Hindlimb muscle (tissue), 1 donor: ENCODE measurements at regions not wholly inside any gene's neighbourhood (a gene's known extent, or its start where the extent isn't known, plus 50 kb on each side); places are given as distances from the start of the nearest gene placed in this dataset.
"Not testable (repeated sequence)": the region's sequence is repeated elsewhere in the genome, so short reads cannot be mapped to it uniquely, and the experiment has no call there.

Experiments used
- DNase-seq: peaks from one replicate; pipeline ENCODE4 v3.0.0-alpha.2; 2013

DNA sequence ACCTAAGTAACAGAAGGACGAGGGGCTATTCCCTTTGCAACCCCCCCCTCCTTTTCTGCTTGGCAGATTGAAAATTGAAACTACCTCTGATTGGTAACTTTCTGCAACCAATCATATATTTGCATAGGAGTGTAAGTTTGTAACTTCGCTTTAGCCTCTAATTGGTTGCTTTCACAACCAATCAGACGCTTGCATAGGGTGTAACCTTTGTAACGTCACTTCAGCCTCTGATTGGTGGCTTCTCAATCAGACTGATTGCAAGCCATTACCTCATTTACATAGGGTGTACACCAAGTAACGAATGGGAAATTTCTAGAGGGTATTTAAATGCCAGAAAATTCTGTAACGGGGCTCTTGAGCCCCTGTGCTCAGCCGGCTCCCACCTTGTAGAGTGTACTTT is 131.9 kb upstream of the FOXD4L5 start:
- not testable (repeated sequence) for DNase-seq

- DNase-seq: not testable (repeated sequence)
These were observed 129.2 kb upstream of the FOXD4L5 start for GRCh38 chr9:65414249-65414648.

- not testable (repeated sequence) for DNase-seq
These were observed 128.4 kb upstream of the FOXD4L5 start for GRCh38 chr9:65413371-65413770.

DNA sequence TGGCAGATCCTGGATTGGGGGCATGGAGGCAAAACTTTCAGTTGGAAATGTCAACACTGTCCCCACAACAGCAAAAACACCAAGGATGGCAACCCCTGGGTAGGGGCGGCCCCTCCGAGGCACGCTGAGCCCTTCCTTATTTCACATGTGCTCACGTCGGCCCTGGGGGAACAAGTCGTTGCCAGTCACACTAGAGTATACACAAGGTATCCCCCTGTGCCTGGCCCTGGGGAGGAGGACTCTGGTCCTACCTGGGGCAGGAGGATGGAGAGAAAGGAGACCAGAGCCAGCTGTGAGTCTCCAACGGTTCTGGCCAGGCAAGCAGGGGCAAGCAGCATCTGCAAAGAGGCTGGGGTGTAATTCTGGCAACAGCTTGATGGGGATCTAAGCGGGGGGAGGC is 126.9 kb upstream of the FOXD4L5 start:
- no peak for DNase-seq

DNA sequence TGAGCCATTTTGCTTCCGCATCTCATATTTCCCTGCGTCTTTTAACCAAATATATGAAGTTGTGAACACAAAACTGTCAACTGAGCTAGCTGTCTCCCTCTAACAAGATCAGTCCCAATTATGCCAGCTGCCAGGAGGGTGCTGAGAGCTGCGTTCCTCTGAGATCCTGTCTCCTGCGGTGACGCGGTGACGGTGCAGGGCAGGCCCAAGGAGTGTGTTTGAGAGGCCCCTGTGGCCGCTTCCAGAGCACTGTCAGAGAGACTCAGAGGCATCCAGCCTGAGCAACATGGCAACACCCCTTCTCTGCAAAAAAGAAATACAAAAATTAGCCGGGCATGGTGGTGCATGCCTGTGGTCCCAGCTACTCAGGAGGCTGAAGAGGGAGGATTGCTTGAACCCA is 126.3 kb upstream of the FOXD4L5 start:
- no peak for DNase-seq

DNA sequence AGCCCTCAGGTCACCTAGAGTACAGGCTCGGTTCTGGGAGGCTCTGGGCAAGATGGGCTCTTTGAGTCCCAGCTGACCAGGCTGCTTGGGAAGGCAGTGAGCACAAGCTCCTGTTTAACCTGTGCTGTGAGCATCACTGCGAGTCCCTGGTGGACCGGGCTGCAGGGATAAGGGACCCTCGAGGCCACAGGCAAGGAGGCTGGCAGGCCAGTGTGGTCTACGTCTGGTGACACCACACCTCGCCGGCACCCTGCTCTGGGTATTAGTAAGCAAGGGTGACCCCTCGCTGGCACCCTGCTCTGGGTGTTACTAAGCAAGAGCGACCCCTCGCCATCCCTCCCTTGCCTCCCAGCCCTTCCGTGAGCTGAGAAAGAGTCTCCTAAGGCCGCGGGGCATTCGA is 125.9 kb upstream of the FOXD4L5 start:
- no peak for DNase-seq

DNA sequence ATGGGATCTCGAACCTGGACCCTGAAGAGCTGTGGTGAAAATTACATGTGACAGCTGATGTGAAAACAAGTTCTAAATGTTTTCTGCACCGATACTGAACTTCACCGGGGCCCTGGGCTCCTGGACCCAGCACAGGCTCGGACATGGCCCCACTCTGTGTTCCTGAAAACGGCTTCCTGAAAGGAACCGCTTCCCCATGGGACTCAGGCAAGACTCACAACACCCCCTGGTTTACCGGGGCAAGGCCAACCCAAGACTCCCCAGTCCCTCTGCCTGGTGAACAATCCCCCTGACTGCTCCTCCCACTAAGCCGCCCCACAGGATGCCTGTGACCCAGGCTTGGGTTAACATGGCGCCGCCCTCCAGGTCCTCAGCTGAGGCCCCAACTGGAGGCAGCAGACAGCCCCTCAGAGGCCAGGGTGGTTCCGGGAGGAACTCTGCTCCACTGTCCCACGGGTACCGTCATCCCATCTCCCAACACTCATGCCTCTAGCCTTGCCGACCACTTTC is 124.5 kb upstream of the FOXD4L5 start:
- DNase-seq: no peak

GRCh38 chr9:65408806-65409205 is 123.8 kb upstream of the FOXD4L5 start:
- not testable (repeated sequence) for DNase-seq

DNA sequence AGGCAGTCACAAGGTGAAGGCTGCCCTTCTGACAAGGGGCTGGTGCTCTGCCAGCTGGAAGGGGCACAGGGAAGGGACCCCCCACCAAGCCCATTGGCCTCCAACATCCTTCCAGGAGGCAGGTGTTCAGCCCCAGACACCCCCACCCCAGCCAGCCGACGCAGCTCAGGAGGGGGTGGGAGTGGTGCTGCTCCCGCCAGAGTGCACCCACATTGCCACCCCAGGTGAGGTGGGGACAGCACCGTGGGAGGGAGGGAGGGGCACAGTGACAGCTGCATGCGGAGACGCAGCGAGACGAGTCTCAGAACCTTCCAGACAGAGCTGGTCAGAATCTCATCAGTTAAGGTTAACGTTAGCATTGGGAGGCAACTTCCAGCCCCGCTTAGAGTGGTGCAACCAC is 121.6 kb upstream of the FOXD4L5 start:
- not testable (repeated sequence) for DNase-seq

- DNase-seq: not testable (repeated sequence)
These were observed 120.8 kb upstream of the FOXD4L5 start for GRCh38 chr9:65405766-65406165.

GRCh38 chr9:65405253-65405652 is 120.2 kb upstream of the FOXD4L5 start:
- DNase-seq: no peak

DNA sequence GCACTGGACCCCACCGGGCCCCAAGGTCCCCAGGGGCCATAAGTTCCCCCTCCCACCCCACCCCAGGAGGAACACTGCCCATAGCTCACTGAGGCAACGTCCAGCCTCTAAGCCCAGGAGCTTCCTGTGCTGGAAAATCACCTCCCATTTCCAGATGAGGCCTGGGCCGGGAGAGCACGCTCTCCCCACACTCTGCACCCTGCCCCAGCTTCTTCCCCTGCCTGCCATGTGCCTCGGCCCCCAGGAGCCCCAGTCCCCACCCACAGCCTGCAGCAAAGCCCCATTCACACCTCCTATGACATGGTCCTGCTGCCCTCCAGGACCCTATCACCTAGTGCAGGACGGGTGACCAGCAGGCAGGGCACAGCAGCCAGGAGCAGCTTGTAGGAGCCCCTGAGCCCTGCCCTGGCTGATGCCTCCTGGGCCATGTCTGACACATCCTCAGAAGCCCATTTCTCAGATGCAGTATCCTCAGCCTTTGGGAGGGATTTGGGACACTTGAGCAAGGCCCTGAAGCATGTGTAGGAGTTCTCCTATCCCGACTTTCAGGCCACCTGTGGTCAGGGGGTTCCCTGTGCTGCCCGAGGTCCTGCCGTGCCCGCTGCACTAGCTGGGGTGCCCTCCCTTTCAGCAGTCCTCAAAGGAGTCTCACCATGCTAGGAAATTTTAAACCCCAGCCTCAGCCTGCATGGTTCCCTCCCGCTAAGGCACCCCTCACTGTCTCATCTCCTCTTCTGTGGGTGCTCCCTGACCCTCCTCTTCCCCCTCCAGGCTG is 119.4 kb upstream of the FOXD4L5 start:
- DNase-seq: no peak

DNA sequence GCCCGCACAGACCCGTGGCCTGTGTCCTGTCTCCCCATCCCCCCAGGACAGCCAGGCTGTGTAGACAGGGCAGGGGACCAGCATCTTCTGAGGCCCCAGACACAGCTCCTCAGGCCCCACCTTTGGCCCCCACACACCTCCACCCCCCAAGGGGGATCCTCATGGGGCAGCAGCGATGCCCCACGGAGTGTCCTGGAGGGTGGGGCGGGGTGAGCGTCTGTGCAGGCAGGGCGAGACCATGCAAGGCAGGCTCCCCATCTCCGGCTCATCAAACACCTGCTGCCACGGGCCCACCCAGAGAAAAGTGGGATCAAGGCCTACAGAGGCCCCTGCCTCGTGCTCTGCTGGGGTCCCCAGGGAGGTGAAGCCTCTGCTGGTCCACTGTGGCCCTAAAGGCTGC is 118.7 kb upstream of the FOXD4L5 start:
- DNase-seq: no peak

DNA sequence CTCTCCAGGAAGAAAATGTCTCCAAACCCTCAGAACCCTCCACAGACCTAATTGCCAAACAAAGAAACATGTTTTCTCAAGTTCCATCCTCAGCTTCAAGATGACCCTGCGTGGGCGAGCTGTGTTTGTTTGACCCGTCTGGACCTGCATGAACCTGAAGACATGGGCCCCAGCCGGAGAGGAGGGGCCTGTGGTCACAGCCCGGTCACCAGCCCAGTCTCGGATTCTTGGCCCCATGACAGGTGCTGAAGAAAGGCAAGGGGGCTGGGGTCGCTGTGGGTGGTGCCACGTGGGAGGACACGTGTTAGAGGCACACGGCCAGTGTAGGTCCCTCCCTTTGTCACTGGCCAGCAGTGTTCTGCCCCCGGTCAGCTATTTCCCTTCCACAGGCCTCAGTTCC is 118.1 kb upstream of the FOXD4L5 start:
- not testable (repeated sequence) for DNase-seq

- not testable (repeated sequence) for DNase-seq
These were observed 117.3 kb upstream of the FOXD4L5 start for GRCh38 chr9:65402206-65402870.

DNA sequence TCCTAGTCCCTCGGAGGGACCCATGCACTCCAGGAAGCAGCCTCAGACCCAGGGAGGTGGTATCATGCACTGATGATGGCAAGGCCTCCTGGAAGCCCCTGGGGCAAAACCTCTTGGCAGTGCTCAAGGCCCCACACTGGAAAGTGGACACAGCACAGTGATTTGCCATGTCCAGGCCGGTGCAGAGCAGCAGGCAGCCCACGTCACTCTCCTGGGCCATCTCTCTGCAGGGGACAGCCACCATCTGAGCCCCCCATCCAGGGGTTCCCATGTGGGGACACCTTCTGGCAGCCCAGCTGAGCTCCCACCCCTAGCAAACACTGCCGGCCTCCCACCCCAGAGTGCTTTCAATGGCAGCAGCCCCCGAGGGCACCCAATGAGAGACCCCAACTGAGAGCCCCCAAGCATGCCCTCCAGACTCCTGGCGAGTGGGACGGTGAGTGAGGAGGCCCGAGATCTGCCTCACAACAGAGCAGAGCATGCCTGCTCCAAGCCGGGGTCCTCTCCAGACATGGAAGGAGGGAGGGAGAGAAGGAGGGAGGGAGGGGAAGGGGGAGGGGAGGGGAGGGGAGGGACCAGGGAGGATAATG is 116.5 kb upstream of the FOXD4L5 start:
- not testable (repeated sequence) for DNase-seq

DNA sequence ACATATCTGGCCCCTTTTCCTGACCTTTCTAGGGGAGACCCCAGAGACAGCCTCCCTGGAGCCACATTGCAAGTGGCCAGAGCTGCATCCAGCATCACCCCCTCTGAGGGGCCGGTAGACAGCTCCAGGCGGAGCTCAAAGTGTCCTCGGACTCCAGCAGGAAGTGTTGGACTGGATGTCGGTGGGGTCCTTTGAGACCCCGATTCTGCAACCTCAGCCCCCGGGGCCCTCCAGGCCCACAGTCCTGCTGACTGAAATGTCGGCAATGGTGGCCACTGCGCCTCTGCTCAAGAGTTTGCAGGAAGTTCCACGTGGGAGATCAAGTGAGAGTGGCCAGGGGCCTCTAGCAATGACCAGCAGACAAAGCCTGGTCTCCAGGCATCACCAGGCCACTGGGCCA is 115.9 kb upstream of the FOXD4L5 start:
- no peak for DNase-seq

DNA sequence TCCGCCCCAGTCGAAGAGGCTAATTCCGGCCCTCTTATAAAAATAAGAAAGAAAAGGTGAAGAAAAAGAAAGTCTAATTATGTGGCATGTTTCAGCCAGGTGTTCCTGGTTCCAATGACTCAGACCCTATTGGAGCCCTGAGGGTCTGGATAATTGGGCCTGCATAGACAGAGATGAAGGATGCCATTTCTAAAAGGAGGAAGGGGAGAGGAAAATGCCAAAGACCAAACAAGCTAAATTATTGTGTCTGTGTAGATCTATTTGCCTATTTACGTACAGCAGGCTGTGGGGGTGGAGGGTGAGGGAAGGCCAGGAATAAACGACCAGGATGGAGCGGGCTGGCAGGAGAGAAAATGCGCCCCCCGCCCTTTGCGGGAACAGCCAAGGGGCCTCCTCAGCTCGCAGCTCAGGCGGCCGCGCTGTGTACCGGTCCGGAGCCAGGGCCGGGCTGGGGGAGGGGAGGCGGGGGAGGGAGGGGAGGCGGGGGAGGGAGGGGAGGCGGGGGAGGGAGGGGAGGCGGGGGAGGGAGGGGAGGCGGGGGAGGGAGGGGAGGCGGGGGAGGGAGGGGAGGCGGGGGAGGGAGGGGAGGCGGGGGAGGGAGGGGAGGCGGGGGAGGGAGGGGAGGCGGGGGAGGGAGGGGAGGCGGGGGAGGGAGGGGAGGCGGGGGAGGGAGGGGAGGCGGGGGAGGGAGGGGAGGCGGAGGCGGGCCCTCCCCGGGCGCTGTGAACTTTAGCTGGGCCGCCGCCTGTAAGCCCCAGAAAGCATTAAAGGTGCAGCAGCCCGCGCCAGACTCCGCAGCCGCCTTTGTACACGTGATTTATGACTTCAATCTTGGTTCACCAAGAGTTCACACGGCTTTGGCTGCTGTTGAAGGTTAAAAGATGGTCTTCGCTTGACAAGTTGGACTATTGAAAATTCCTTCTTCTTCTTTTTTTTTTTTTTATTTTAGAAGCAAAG is 113.0 kb upstream of the FOXD4L5 start:
- DNase-seq: not testable (repeated sequence)

GRCh38 chr9:65397226-65397625 is 112.2 kb upstream of the FOXD4L5 start:
- DNase-seq: not testable (repeated sequence)

- not testable (repeated sequence) for DNase-seq
These were observed 111.6 kb upstream of the FOXD4L5 start for GRCh38 chr9:65396601-65397000.

DNA sequence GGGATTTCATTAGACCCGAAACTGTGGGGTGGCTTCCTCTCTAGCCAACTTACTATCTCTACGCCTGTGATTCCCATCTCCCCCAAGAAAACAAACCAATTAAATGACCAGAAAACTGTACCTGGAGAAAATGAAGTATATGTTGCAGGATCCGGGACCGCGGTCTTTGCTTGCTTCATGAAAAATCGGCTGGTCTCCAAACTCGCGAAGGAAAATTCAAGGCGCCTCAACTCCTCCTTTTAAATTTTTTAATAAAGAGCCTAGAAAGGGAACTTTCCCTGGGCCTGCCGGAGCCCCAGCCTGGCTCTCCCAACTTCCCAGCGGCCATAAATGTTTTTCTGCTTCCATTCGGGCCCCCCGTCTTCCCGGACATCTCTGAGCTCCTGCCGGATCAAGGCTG is 110.8 kb upstream of the FOXD4L5 start:
- DNase-seq: not testable (repeated sequence)

DNA sequence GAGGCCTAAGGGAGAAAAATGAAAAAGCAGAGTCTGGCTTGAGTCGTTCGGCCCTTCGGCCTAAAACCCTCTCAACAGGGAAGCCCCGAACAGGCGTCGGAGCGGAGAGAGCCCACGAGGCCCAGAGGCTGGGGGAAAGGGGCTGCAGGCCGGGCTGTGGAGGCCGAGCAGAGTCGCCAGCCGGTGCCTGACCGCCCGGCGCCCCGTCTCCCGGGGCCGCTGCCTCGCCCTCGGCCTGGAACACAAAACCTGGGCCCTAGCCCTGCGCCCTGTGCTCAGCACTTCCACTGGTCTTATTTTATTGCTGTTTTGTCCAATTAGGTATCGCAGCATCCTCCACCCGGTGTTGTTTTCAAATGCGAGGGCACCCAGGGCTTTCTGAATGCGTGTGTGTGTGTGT is 110.1 kb upstream of the FOXD4L5 start:
- DNase-seq: not testable (repeated sequence)
